Pancreas (tissue), 10 donors: ENCODE measurements at regions not wholly inside any gene's neighbourhood (a gene's known extent, or its start where the extent isn't known, plus 50 kb on each side); places are given as distances from the start of the nearest gene placed in this dataset.

Experiments used
- ATAC-seq, 4 donors: fragments of 200-7000 bp; cut with Tn5 transposase; one replicate each; pipeline versions ENCODE4 v1.8.0 to v1.9.1; 2020; ENCODE audit warnings: mild to moderate bottlenecking in 4 of 4, moderate library complexity in 4 of 4
- DNase-seq, 6 donors: peaks; one replicate each; pipeline ENCODE4 v3.0.0-alpha.2; 2020
- FAIRE-seq: peaks from 2 replicates; lab custom pipeline; 2012; peaks lifted over from hg19 to GRCh38; lab: Jason Lieb, UNC
- H3K27ac ChIP-seq, 4 donors: fragments of 200-600 bp; sonication (generic); 1 replicate in 3 of 4; 2 replicates in 1 of 4; pipeline versions ENCODE4 v1.5.0 to v1.8.0; 2020
- H3K27me3 ChIP-seq, 4 donors: fragments of 200-600 bp; one replicate each; pipeline ENCODE4 v1.8.0; 2021
- H3K36me3 ChIP-seq, 3 donors: fragments of 200-600 bp; sonication (generic) in 1 of 3; one replicate each; pipeline versions ENCODE4 v1.5.0 to v1.8.0; 2020 to 2021
- H3K4me1 ChIP-seq, 3 donors: fragments of 200-600 bp; one replicate each; pipeline ENCODE4 v1.8.0; 2021
- H3K4me3 ChIP-seq, 4 donors: fragments of 200-600 bp; sonication (generic) in 2 of 4; one replicate each; pipeline versions ENCODE4 v1.5.0 to v1.8.0; 2020 to 2021
- H3K9me3 ChIP-seq, 4 donors: fragments of 200-600 bp; one replicate each; pipeline ENCODE4 v1.8.0; 2021
- CTCF ChIP-seq, 4 donors: fragments of 200-600 bp; sonication (generic) in 3 of 4; IDR thresholded peaks; one replicate each; pipeline versions ENCODE4 v1.5.0 to v1.8.0; 2021; ENCODE audit warnings: antibody characterized with exemption in 4 of 4
- WGBS, 2 donors: extraction: QIAGEN DNeasy Blood & Tissue Kit; methylation state at CpG; one replicate each; pipeline ENCODE4 v1.1.7; 2013; 5-methylcytosine and 5-hydroxymethylcytosine counted together
- intact Hi-C, 3 donors: fragments of 100-400 bp; cut with DNase I; formaldehyde crosslinking; loops; one replicate each; pipeline versions ENCODE4 v1.11.1 to v1.14.2; 2022
- donor health status: healthy with polysubstance abuse.
- donor health status: DM: no; HTN: no; CAD: no; lungs with moderate emphysema.
- donor health status: DM: no; HTN: no; CAD: no.
- donor health status: control.
- donor health status: control.
- donor health status: Bipolar disorder and iron deficiency.
- donor health status: DM: yes; HTN: yes; CAD: no.
- donor health status: DM: no; HTN: no; CAD: no.
- donor health status: DM: no; HTN: no; CAD: no.
- donor health status: DM: yes; HTN: yes; CAD: no.

- Histone ChIP-seq H3K36me3 (no peaks in the 10 kb centered on the region), H3K4me3 (no peak overlapping the region), H3K4me1 (no peaks in the 10 kb centered on the region), H3K27ac (no peak overlapping the region), H3K27me3 (no peaks in the 10 kb centered on the region), H3K9me3 (no peaks in the 10 kb centered on the region)
- ATAC-seq (no peak), DNase-seq (no peak), FAIRE-seq (no peak)
- intact Hi-C loops = no loop called here
- 73 to 88% methylated on average over 1 of the region's 1 CpG for WGBS, 2 donors
- no peak for TF ChIP-seq CTCF (IDR thresholded peaks at IDR 0.05)
Measured at GRCh38 chr6:105786449-105786848, 299.7 kb upstream of the PRDM1 start.

GRCh38 chr6:105785066-105785811 lies 300.9 kb upstream of the PRDM1 start:
- Histone ChIP-seq H3K4me3 (no peak overlapping the region), H3K36me3 (no peaks in the 10 kb centered on the region), H3K9me3 (no peaks in the 10 kb centered on the region), H3K4me1 (no peaks in the 10 kb centered on the region), H3K27me3 (no peaks in the 10 kb centered on the region), H3K27ac (no peak overlapping the region)
- WGBS, 2 donors = 77 to 79% methylated on average over 6 of the region's 6 CpGs
- ATAC-seq (peak in 2 of 4 donors; percentile 60 to 78), FAIRE-seq (no peak), DNase-seq (no peak)
- no peak for TF ChIP-seq CTCF (IDR thresholded peaks at IDR 0.05)
- intact Hi-C loops = no loop called here

- TF ChIP-seq CTCF (IDR thresholded peaks at IDR 0.05) = no peak
- no peak for FAIRE-seq
- Histone ChIP-seq H3K9me3 (no peaks in the 10 kb centered on the region), H3K4me3 (no peak overlapping the region), H3K36me3 (no peaks in the 10 kb centered on the region), H3K27me3 (no peaks in the 10 kb centered on the region), H3K4me1 (no peaks in the 10 kb centered on the region), H3K27ac (no peak overlapping the region)
- ATAC-seq = no peak
- 70 to 85% methylated on average over 2 of the region's 2 CpGs for WGBS, 2 donors
- DNase-seq = no peak
- intact Hi-C loops = no loop called here
Measured at GRCh38 chr6:105784179-105784578, 302.0 kb upstream of the PRDM1 start.

- FAIRE-seq = no peak
- no peaks in the 10 kb centered on the region for H3K9me3 ChIP-seq
- no peak overlapping the region for H3K4me3 ChIP-seq
- H3K4me1 ChIP-seq = no peaks in the 10 kb centered on the region
- H3K27me3 ChIP-seq = no peaks in the 10 kb centered on the region
- H3K36me3 ChIP-seq = no peaks in the 10 kb centered on the region
- H3K27ac ChIP-seq = no peak overlapping the region
- intact Hi-C loops = no loop called here
- ATAC-seq = no peak
- DNase-seq = no peak
- WGBS, 2 donors = 65 to 72% methylated on average over 8 of the region's 8 CpGs
- no peak for TF ChIP-seq CTCF (IDR thresholded peaks at IDR 0.05)
Measured at GRCh38 chr6:105783333-105783935, 302.7 kb upstream of the PRDM1 start.

- WGBS, 2 donors = 58 to 65% methylated on average over 3 of the region's 3 CpGs
- DNase-seq (no peak), FAIRE-seq (no peak), ATAC-seq (no peak)
- Histone ChIP-seq H3K27ac (no peak overlapping the region), H3K36me3 (no peaks in the 10 kb centered on the region), H3K9me3 (no peaks in the 10 kb centered on the region), H3K4me1 (no peaks in the 10 kb centered on the region), H3K27me3 (no peaks in the 10 kb centered on the region), H3K4me3 (no peak overlapping the region)
- intact Hi-C loops = no loop called here
- no peak for TF ChIP-seq CTCF (IDR thresholded peaks at IDR 0.05)
Measured at GRCh38 chr6:105781915-105782314, 304.2 kb upstream of the PRDM1 start.
